ENCODE measurements at regions not wholly inside any gene's neighbourhood (a gene's known extent, or its start where the extent isn't known, plus 50 kb on each side); places are given as distances from the start of the nearest gene placed in this dataset.

- BruUV-seq (replicated peaks), result no TSS peak
- TF ChIP-seq EZH2 (IDR thresholded peaks at IDR 0.05; ENCODE audit: low read depth), result no peak
- TF ChIP-seq, protein P1, sequence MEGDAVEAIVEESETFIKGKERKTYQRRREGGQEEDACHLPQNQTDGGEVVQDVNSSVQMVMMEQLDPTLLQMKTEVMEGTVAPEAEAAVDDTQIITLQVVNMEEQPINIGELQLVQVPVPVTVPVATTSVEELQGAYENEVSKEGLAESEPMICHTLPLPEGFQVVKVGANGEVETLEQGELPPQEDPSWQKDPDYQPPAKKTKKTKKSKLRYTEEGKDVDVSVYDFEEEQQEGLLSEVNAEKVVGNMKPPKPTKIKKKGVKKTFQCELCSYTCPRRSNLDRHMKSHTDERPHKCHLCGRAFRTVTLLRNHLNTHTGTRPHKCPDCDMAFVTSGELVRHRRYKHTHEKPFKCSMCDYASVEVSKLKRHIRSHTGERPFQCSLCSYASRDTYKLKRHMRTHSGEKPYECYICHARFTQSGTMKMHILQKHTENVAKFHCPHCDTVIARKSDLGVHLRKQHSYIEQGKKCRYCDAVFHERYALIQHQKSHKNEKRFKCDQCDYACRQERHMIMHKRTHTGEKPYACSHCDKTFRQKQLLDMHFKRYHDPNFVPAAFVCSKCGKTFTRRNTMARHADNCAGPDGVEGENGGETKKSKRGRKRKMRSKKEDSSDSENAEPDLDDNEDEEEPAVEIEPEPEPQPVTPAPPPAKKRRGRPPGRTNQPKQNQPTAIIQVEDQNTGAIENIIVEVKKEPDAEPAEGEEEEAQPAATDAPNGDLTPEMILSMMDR (conservative IDR thresholded peaks at IDR 0.05), result no peak
- H4K20me1 ChIP-seq (ENCODE audit: insufficient read depth), result no peaks in the 10 kb centered on the region
- H3K27me3 ChIP-seq (ENCODE audit: insufficient read depth, low read depth), result peaks cover 4% of the 10 kb centered on the region; the same call in 1 of the 2 replicates
- CTCF ChIA-PET, result no interaction called here
- H3K9me3 ChIP-seq (ENCODE audit: insufficient read depth, low read depth), result no peaks in the 10 kb centered on the region
- DNase-seq, result no peak
- H3F3A ChIP-seq (ENCODE audit: insufficient read depth, low read depth), result no peaks in the 10 kb centered on the region
- no peaks in the 10 kb centered on the region for H3K79me2 ChIP-seq (ENCODE audit: low read depth)
- H3K9me2 ChIP-seq (ENCODE audit: insufficient read depth), result no peaks in the 10 kb centered on the region; the same call in none of the 2 replicates
- H2AFZ ChIP-seq, result no peak overlapping the region
- H3K36me3 ChIP-seq (ENCODE audit: low read depth), result no peaks in the 10 kb centered on the region
- intact Hi-C loops (cut with micrococcal nuclease; ENCODE audit: unreplicated experiment), result no loop called here
- H3K4me2 ChIP-seq, result no peak overlapping the region
- H3K27ac ChIP-seq, result no peak overlapping the region
- no peaks in the 10 kb centered on the region for H3K4me1 ChIP-seq (replicated peaks; ENCODE audit: insufficient read depth)
- POLR2A ChIA-PET (ENCODE audit: unreplicated experiment), result no interaction called here
- no peak overlapping the region for H3K4me3 ChIP-seq
Observed at GRCh38 chr5:158058208-158059120, 199.5 kb upstream of the CLINT1 start.

GRCh38 chr5:158056130-158056825, 197.3 kb upstream of the CLINT1 start:
- ChIA-PET CTCF (no interaction called here), POLR2A (ENCODE audit: unreplicated experiment) (no interaction called here)
- no peaks in the 10 kb centered on the region; the same call in none of the 2 replicates for H3K9me2 ChIP-seq (ENCODE audit: insufficient read depth)

GRCh38 chr5:158055111-158055501, 196.2 kb upstream of the CLINT1 start:
- no peaks in the 10 kb centered on the region for H3K9me3 ChIP-seq (ENCODE audit: insufficient read depth, low read depth)
- H3K4me2 ChIP-seq, result no peak overlapping the region
- H4K20me1 ChIP-seq (ENCODE audit: insufficient read depth), result no peaks in the 10 kb centered on the region
- TF ChIP-seq, protein P1 (conservative IDR thresholded peaks at IDR 0.05), result no peak
- no peak for TF ChIP-seq EZH2 (IDR thresholded peaks at IDR 0.05; ENCODE audit: low read depth)
- ChIA-PET POLR2A (ENCODE audit: unreplicated experiment) (no interaction called here), CTCF (no interaction called here)
- H2AFZ ChIP-seq, result no peak overlapping the region
- no peaks in the 10 kb centered on the region for H3K4me1 ChIP-seq (replicated peaks; ENCODE audit: insufficient read depth)
- no peak overlapping the region for H3K27ac ChIP-seq
- no TSS peak for BruUV-seq (replicated peaks)
- no peaks in the 10 kb centered on the region for H3K36me3 ChIP-seq (ENCODE audit: low read depth)
- no peaks in the 10 kb centered on the region for H3F3A ChIP-seq (ENCODE audit: insufficient read depth, low read depth)
- H3K27me3 ChIP-seq (ENCODE audit: insufficient read depth, low read depth), result no peaks in the 10 kb centered on the region; the same call in 1 of the 2 replicates
- no peak for DNase-seq
- intact Hi-C loops (cut with micrococcal nuclease; ENCODE audit: unreplicated experiment), result no loop called here
- H3K4me3 ChIP-seq, result no peak overlapping the region
- H3K9me2 ChIP-seq (ENCODE audit: insufficient read depth), result no peaks in the 10 kb centered on the region; the same call in none of the 2 replicates
- no peaks in the 10 kb centered on the region for H3K79me2 ChIP-seq (ENCODE audit: low read depth)

More at GRCh38 chr5:158056130-158056825, 197.3 kb upstream of the CLINT1 start:
- no peaks in the 10 kb centered on the region for H3F3A ChIP-seq (ENCODE audit: insufficient read depth, low read depth)
- H3K4me1 ChIP-seq (replicated peaks; ENCODE audit: insufficient read depth), result no peaks in the 10 kb centered on the region
- H3K36me3 ChIP-seq (ENCODE audit: low read depth), result no peaks in the 10 kb centered on the region
- H3K4me3 ChIP-seq, result no peak overlapping the region
- H3K79me2 ChIP-seq (ENCODE audit: low read depth), result no peaks in the 10 kb centered on the region
- H3K4me2 ChIP-seq, result no peak overlapping the region
- no TSS peak for BruUV-seq (replicated peaks)
- H3K27ac ChIP-seq, result no peak overlapping the region
- intact Hi-C loops (cut with micrococcal nuclease; ENCODE audit: unreplicated experiment), result no loop called here
- no peak for DNase-seq
- TF ChIP-seq, protein P1 (conservative IDR thresholded peaks at IDR 0.05), result no peak
- no peak for TF ChIP-seq EZH2 (IDR thresholded peaks at IDR 0.05; ENCODE audit: low read depth)
- H4K20me1 ChIP-seq (ENCODE audit: insufficient read depth), result no peaks in the 10 kb centered on the region
- H2AFZ ChIP-seq, result no peak overlapping the region
- H3K9me3 ChIP-seq (ENCODE audit: insufficient read depth, low read depth), result no peaks in the 10 kb centered on the region
- H3K27me3 ChIP-seq (ENCODE audit: insufficient read depth, low read depth), result peaks cover 4% of the 10 kb centered on the region; the same call in 1 of the 2 replicates
